Left forelimb (tissue), 1 donor: ENCODE measurements at regions not wholly inside any gene's neighbourhood (a gene's known extent, or its start where the extent isn't known, plus 50 kb on each side); places are given as distances from the start of the nearest gene placed in this dataset.
"Not testable (repeated sequence)": the region's sequence is repeated elsewhere in the genome, so short reads cannot be mapped to it uniquely, and the experiment has no call there.

ENCODE experiments used
- DNase-seq: peaks from one replicate; pipeline ENCODE4 v3.0.0-alpha.2; 2018; ENCODE audit warnings: low spot score

GRCh38 chr10:3877211-3878000, 92.4 kb upstream of the KLF6 start:
- no peak for DNase-seq

GRCh38 chr10:3876350-3876962, 91.4 kb upstream of the KLF6 start:
- no peak for DNase-seq

- no peak for DNase-seq
These were observed 90.8 kb upstream of the KLF6 start for GRCh38 chr10:3875842-3876235.

- DNase-seq: no peak
These were observed 90.2 kb upstream of the KLF6 start for GRCh38 chr10:3874990-3875841.

- DNase-seq: not testable (repeated sequence)
These were observed 89.6 kb upstream of the KLF6 start for GRCh38 chr10:3874610-3874989.

GRCh38 chr10:3873728-3874461, 88.9 kb upstream of the KLF6 start:
- DNase-seq: no peak

GRCh38 chr10:3872712-3873329, 87.8 kb upstream of the KLF6 start:
- no peak for DNase-seq

- no peak for DNase-seq
These were observed 86.5 kb upstream of the KLF6 start for GRCh38 chr10:3871424-3871996.

GRCh38 chr10:3869036-3869435, 84.0 kb upstream of the KLF6 start:
- no peak for DNase-seq

GRCh38 chr10:3868271-3868664, 83.3 kb upstream of the KLF6 start:
- DNase-seq: no peak

- no peak for DNase-seq
These were observed 82.7 kb upstream of the KLF6 start for GRCh38 chr10:3867454-3868270.

GRCh38 chr10:3866332-3866731, 81.3 kb upstream of the KLF6 start:
- no peak for DNase-seq

GRCh38 chr10:3865565-3865964, 80.6 kb upstream of the KLF6 start:
- no peak for DNase-seq

- no peak for DNase-seq
These were observed 76.8 kb upstream of the KLF6 start for GRCh38 chr10:3861795-3862194.

- no peak for DNase-seq
These were observed 73.2 kb upstream of the KLF6 start for GRCh38 chr10:3858051-3858845.

- no peak for DNase-seq
These were observed 72.3 kb upstream of the KLF6 start for GRCh38 chr10:3857318-3857717.

GRCh38 chr10:3856593-3856992, 71.6 kb upstream of the KLF6 start:
- DNase-seq: no peak

- no peak for DNase-seq
These were observed 68.7 kb upstream of the KLF6 start for GRCh38 chr10:3853547-3854303.

GRCh38 chr10:3853016-3853415, 68.0 kb upstream of the KLF6 start:
- DNase-seq: no peak
